MM.1S (cell line): ENCODE measurements at regions not wholly inside any gene's neighbourhood (a gene's known extent, or its start where the extent isn't known, plus 50 kb on each side); places are given as distances from the start of the nearest gene placed in this dataset.

Source experiments
- EZH2 ChIP-seq: fragments of 300-600 bp; sonication (generic); optimal IDR thresholded peaks from 2 replicates; pipeline ENCODE3; 2017; ENCODE audit warnings: low read depth, mild to moderate bottlenecking, antibody characterized with exemption, low read length, mixed read lengths
- EZH2phosphoT487 ChIP-seq: fragments of 300-600 bp; sonication (generic); IDR thresholded peaks from 2 replicates; pipeline ENCODE4 v1.6.1; 2018; ENCODE audit warnings: antibody characterized with exemption, low read length
- TF ChIP-seq, protein P1 (sequence below): fragments of 300-600 bp; sonication (generic); IDR thresholded peaks from 2 replicates; pipeline ENCODE4 v1.5.1; 2016; ENCODE audit warnings: antibody characterized with exemption, low read length, mixed read lengths

DNA sequence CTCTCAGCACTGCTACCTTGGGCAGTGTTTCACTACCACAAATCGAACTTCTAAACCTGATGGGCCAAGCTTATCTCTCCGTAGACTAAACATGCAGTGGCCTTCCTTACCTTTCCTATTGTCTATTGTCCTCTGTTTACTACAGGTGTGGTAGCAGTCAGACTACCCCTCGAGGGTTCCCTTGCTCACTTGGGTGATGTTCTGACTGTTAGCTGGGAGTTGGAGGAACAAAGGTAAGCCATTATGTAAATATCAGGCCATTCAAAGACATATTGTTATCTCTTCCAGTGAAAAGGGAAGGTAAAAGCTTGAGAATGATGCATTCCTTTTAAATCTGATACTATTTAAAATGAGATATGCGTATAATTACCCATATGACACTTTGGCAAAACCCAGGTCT is 828.3 kb upstream of the EEF2KMT start:
- no peak for TF ChIP-seq EZH2phosphoT487
- TF ChIP-seq, protein P1, sequence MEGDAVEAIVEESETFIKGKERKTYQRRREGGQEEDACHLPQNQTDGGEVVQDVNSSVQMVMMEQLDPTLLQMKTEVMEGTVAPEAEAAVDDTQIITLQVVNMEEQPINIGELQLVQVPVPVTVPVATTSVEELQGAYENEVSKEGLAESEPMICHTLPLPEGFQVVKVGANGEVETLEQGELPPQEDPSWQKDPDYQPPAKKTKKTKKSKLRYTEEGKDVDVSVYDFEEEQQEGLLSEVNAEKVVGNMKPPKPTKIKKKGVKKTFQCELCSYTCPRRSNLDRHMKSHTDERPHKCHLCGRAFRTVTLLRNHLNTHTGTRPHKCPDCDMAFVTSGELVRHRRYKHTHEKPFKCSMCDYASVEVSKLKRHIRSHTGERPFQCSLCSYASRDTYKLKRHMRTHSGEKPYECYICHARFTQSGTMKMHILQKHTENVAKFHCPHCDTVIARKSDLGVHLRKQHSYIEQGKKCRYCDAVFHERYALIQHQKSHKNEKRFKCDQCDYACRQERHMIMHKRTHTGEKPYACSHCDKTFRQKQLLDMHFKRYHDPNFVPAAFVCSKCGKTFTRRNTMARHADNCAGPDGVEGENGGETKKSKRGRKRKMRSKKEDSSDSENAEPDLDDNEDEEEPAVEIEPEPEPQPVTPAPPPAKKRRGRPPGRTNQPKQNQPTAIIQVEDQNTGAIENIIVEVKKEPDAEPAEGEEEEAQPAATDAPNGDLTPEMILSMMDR: no peak
- no peak for TF ChIP-seq EZH2
